ENCODE measurements at regions not wholly inside any gene's neighbourhood (a gene's known extent, or its start where the extent isn't known, plus 50 kb on each side); places are given as distances from the start of the nearest gene placed in this dataset.

DNA sequence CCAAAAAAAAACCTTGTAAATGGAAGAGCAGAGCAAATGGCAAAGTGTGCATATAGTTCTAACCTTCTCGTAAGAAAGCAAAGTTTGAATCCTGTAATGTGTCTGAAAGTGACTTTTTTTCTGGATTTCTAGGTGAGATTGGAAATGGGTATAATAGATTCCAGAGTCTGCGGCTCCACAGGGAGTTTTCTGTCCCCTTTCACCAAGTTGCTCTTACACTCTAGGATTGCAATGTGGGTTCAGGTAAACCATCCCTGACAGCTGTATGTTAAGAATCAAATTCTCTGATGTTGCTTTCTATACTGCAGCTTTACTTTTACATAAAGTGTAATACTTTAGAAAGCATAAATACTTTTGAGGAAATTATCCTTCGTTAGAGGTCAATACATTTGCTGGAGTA lies 260.1 kb downstream of the PRL start:
- Histone ChIP-seq H3K9me3 (ENCODE audit: control insufficient read depth in 4 of 4, low read length in 3 of 4) (no peaks in the 10 kb centered on the region), H3K4me3 (ENCODE audit: low read depth in 1 of 3, low read length in 3 of 3) (no peak overlapping the region), H3K27ac (ENCODE audit: low read depth in 1 of 2, low read length in 2 of 2) (no peak overlapping the region), H3K36me3 (ENCODE audit: control insufficient read depth in 4 of 4, insufficient read depth in 3 of 4, low read depth in 1 of 4, low read length in 3 of 4) (no peaks in the 10 kb centered on the region), H3K4me1 (ENCODE audit: control insufficient read depth in 4 of 4, insufficient read depth in 4 of 4, low read length in 3 of 4) (no peaks in the 10 kb centered on the region), H3K27me3 (ENCODE audit: control insufficient read depth in 4 of 4, insufficient read depth in 4 of 4, low read length in 3 of 4) (no peaks in the 10 kb centered on the region), H3K9ac (ENCODE audit: low read depth in 1 of 2, low read length in 2 of 2) (no peak overlapping the region)
- TF ChIP-seq FOXA1 (IDR thresholded peaks at IDR 0.05) (no peak), HNF4A (conservative IDR thresholded peaks at IDR 0.05) (no peak), HNF4G (IDR thresholded peaks at IDR 0.05) (no peak), TAF1 (conservative IDR thresholded peaks at IDR 0.05) (no peak), RAD21 (IDR thresholded peaks at IDR 0.05) (no peak), RXRA (IDR thresholded peaks at IDR 0.05) (no peak), SP1 (IDR thresholded peaks at IDR 0.05) (no peak), ATF3 (IDR thresholded peaks at IDR 0.05) (no peak), CTCF (IDR thresholded peaks at IDR 0.05; ENCODE audit: low read depth, low read length, missing input control) (no peak), YY1 (IDR thresholded peaks at IDR 0.05) (no peak)
- DNase-seq (ENCODE audit: low spot score): no peak
- 67% methylated on average over 3 of the region's 3 CpGs for WGBS

GRCh38 chr6:22041797-22042480 lies 254.9 kb downstream of the PRL start:
- H3K4me3 ChIP-seq (ENCODE audit: low read depth in 1 of 3, low read length in 3 of 3): no peak overlapping the region
- no peak for DNase-seq (ENCODE audit: low spot score)
- H3K9me3 ChIP-seq (ENCODE audit: control insufficient read depth in 4 of 4, low read length in 3 of 4): no peaks in the 10 kb centered on the region
- no peak overlapping the region for H3K27ac ChIP-seq (ENCODE audit: low read depth in 1 of 2, low read length in 2 of 2)
- H3K4me1 ChIP-seq (ENCODE audit: control insufficient read depth in 4 of 4, insufficient read depth in 4 of 4, low read length in 3 of 4): no peaks in the 10 kb centered on the region
- TF ChIP-seq REST (IDR thresholded peaks at IDR 0.05) (no peak), FOXA2 (IDR thresholded peaks at IDR 0.05) (no peak), HNF4A (conservative IDR thresholded peaks at IDR 0.05) (no peak)
- no peak overlapping the region for H3K9ac ChIP-seq (ENCODE audit: low read depth in 1 of 2, low read length in 2 of 2)
- H3K27me3 ChIP-seq (ENCODE audit: control insufficient read depth in 4 of 4, insufficient read depth in 4 of 4, low read length in 3 of 4): no peaks in the 10 kb centered on the region
- WGBS: 68% methylated on average over 3 of the region's 3 CpGs
- no peaks in the 10 kb centered on the region for H3K36me3 ChIP-seq (ENCODE audit: control insufficient read depth in 4 of 4, insufficient read depth in 3 of 4, low read depth in 1 of 4, low read length in 3 of 4)

GRCh38 chr6:22042706-22043105 lies 254.1 kb downstream of the PRL start:
- Histone ChIP-seq H3K27me3 (ENCODE audit: control insufficient read depth in 4 of 4, insufficient read depth in 4 of 4, low read length in 3 of 4) (no peaks in the 10 kb centered on the region), H3K27ac (ENCODE audit: low read depth in 1 of 2, low read length in 2 of 2) (no peak overlapping the region), H3K9me3 (ENCODE audit: control insufficient read depth in 4 of 4, low read length in 3 of 4) (no peaks in the 10 kb centered on the region), H3K36me3 (ENCODE audit: control insufficient read depth in 4 of 4, insufficient read depth in 3 of 4, low read depth in 1 of 4, low read length in 3 of 4) (no peaks in the 10 kb centered on the region), H3K9ac (ENCODE audit: low read depth in 1 of 2, low read length in 2 of 2) (no peak overlapping the region), H3K4me1 (ENCODE audit: control insufficient read depth in 4 of 4, insufficient read depth in 4 of 4, low read length in 3 of 4) (no peaks in the 10 kb centered on the region), H3K4me3 (ENCODE audit: low read depth in 1 of 3, low read length in 3 of 3) (no peak overlapping the region)
- no peak for DNase-seq (ENCODE audit: low spot score)
- no peak for TF ChIP-seq HNF4A (conservative IDR thresholded peaks at IDR 0.05)
- no peak for TF ChIP-seq NR2F2 (IDR thresholded peaks at IDR 0.05)
- TF ChIP-seq ATF3 (IDR thresholded peaks at IDR 0.05): no peak
- TF ChIP-seq SP1 (IDR thresholded peaks at IDR 0.05): no peak
- TF ChIP-seq FOXA2 (IDR thresholded peaks at IDR 0.05): no peak
- TF ChIP-seq GABPA (IDR thresholded peaks at IDR 0.05 in 1 of 2, conservative IDR thresholded peaks at IDR 0.05 in 1 of 2): no peak
- TF ChIP-seq, protein P1, sequence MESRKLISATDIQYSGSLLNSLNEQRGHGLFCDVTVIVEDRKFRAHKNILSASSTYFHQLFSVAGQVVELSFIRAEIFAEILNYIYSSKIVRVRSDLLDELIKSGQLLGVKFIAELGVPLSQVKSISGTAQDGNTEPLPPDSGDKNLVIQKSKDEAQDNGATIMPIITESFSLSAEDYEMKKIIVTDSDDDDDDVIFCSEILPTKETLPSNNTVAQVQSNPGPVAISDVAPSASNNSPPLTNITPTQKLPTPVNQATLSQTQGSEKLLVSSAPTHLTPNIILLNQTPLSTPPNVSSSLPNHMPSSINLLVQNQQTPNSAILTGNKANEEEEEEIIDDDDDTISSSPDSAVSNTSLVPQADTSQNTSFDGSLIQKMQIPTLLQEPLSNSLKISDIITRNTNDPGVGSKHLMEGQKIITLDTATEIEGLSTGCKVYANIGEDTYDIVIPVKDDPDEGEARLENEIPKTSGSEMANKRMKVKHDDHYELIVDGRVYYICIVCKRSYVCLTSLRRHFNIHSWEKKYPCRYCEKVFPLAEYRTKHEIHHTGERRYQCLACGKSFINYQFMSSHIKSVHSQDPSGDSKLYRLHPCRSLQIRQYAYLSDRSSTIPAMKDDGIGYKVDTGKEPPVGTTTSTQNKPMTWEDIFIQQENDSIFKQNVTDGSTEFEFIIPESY (IDR thresholded peaks at IDR 0.05): no peak
- no peak for TF ChIP-seq CTCF (IDR thresholded peaks at IDR 0.05; ENCODE audit: low read depth, low read length, missing input control)
- TF ChIP-seq TAF1 (conservative IDR thresholded peaks at IDR 0.05): no peak
- TF ChIP-seq, protein P2, sequence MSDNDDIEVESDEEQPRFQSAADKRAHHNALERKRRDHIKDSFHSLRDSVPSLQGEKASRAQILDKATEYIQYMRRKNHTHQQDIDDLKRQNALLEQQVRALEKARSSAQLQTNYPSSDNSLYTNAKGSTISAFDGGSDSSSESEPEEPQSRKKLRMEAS (IDR thresholded peaks at IDR 0.05): no peak
- TF ChIP-seq RAD21 (IDR thresholded peaks at IDR 0.05): no peak
- no peak for TF ChIP-seq FOXA1 (IDR thresholded peaks at IDR 0.05)
- no peak for TF ChIP-seq EGR1 (IDR thresholded peaks at IDR 0.05; ENCODE audit: low read depth in 2 of 2)
